Activated T-helper 17 cell treated with anti-CD3 and anti-CD28 coated beads, Interleukin-2, amount 50 U/mL, for 72 hours (primary cell): ENCODE measurements at regions not wholly inside any gene's neighbourhood (a gene's known extent, or its start where the extent isn't known, plus 50 kb on each side); places are given as distances from the start of the nearest gene placed in this dataset.
"Not testable (repeated sequence)": the region's sequence is repeated elsewhere in the genome, so short reads cannot be mapped to it uniquely, and the experiment has no call there.

ENCODE experiments used
- ATAC-seq: fragments of 150-1000 bp; cut with Tn5 transposase; replicated peaks from 2 replicates; pipeline ENCODE4 v1.10.0; 2021; ENCODE audit warnings: mild to moderate bottlenecking, moderate library complexity
- H3K27ac Mint-ChIP-seq: one replicate; pipeline ENCODE4 v1.8.0; 2022; ENCODE audit warnings: mixed read lengths
- H3K27me3 Mint-ChIP-seq: one replicate; pipeline ENCODE4 v1.8.0; 2022; ENCODE audit warnings: mixed read lengths
- H3K36me3 Mint-ChIP-seq: one replicate; pipeline ENCODE4 v1.8.0; 2022; ENCODE audit warnings: low read depth, mild to moderate bottlenecking, mixed read lengths
- H3K4me1 Mint-ChIP-seq: one replicate; pipeline ENCODE4 v1.8.0; 2022; ENCODE audit warnings: mixed read lengths
- H3K4me3 Mint-ChIP-seq: one replicate; pipeline ENCODE4 v1.8.0; 2022; ENCODE audit warnings: mild to moderate bottlenecking, mixed read lengths
- H3K9me3 Mint-ChIP-seq: one replicate; pipeline ENCODE4 v1.8.0; 2022; ENCODE audit warnings: mixed read lengths

GRCh38 chr4:67365661-67366245 lies 179.6 kb downstream of the CENPC start:
- H3K9me3 Mint-ChIP-seq = peaks cover 8% of the 10 kb centered on the region
- ATAC-seq = no peak
- no peak overlapping the region for H3K27ac Mint-ChIP-seq
- no peaks in the 10 kb centered on the region for H3K4me1 Mint-ChIP-seq
- H3K27me3 Mint-ChIP-seq = peaks cover 20% of the 10 kb centered on the region
- no peaks in the 10 kb centered on the region for H3K36me3 Mint-ChIP-seq
- H3K4me3 Mint-ChIP-seq = no peak overlapping the region

DNA sequence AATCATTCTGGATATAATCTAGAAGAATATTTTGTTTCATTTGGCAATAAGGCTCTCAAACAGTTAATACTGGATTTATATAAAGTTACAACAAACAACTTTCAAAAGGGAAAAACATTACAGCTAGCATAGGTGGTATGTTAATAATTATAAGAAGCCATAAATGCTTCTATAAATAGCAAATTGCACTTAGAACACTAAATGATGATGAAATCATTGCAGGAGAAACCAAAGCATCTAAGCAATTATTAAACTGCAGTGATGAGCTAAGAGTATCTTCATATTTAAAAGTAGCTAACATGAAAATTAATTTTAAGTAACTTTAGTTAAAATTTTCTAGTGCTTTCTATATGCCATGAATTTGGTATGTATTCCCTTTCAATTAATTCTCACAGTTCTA lies 189.5 kb downstream of the CENPC start:
- H3K27ac Mint-ChIP-seq = no peak overlapping the region
- ATAC-seq = no peak
- no peak overlapping the region for H3K4me3 Mint-ChIP-seq
- H3K9me3 Mint-ChIP-seq = no peaks in the 10 kb centered on the region
- H3K4me1 Mint-ChIP-seq = no peaks in the 10 kb centered on the region
- no peaks in the 10 kb centered on the region for H3K36me3 Mint-ChIP-seq
- H3K27me3 Mint-ChIP-seq = peaks cover 6% of the 10 kb centered on the region

DNA sequence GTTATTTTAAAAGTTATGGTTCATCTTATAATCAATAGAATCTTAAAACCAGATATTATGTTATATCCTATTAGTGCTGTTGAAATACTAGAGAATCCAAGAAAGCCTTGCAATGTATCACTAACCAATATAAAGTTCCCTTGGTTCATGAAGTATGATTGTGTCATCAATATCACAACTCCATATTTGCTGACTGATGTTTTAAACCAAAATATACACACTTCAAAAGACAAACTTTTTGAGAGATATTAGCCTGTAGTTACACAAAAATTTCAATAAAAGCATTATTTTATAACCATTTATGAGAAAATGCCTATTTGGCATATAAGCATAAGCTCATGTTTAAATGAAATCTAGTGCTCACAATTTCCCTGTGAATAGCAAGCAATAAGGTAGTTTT lies 198.6 kb downstream of the CENPC start:
- no peak overlapping the region for H3K4me3 Mint-ChIP-seq
- ATAC-seq = no peak
- no peak overlapping the region for H3K27ac Mint-ChIP-seq
- H3K4me1 Mint-ChIP-seq = no peaks in the 10 kb centered on the region
- H3K9me3 Mint-ChIP-seq = no peaks in the 10 kb centered on the region
- no peaks in the 10 kb centered on the region for H3K36me3 Mint-ChIP-seq
- H3K27me3 Mint-ChIP-seq = peaks cover 7% of the 10 kb centered on the region

- Mint-ChIP-seq H3K27me3 (peaks cover 10% of the 10 kb centered on the region), H3K4me1 (no peaks in the 10 kb centered on the region), H3K27ac (no peak overlapping the region), H3K36me3 (no peaks in the 10 kb centered on the region), H3K4me3 (no peak overlapping the region), H3K9me3 (no peaks in the 10 kb centered on the region)
- no peak for ATAC-seq
These were observed 200.5 kb downstream of the CENPC start for GRCh38 chr4:67344594-67345380.

DNA sequence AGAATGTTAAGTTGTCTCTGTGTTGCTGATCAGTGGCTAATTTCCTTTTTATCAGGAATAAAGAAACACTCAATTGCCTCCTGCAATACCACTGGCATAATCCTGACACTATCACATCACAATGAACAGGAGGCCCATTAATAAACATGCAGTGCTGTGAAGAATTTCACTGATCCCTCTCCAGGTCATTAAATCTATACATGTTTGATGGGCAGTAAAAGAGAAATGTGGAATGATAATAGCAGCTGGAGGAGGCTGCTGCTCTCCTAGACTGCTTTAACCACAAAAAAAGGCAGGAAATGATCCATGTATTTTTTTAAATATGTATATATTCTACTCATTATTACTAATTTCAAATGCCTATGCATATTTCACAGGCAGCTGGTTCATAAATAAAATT lies 202.1 kb downstream of the CENPC start:
- Mint-ChIP-seq H3K9me3 (no peaks in the 10 kb centered on the region), H3K27ac (no peak overlapping the region), H3K27me3 (peaks cover 14% of the 10 kb centered on the region), H3K4me1 (no peaks in the 10 kb centered on the region), H3K36me3 (no peaks in the 10 kb centered on the region), H3K4me3 (no peak overlapping the region)
- no peak for ATAC-seq

- Mint-ChIP-seq H3K4me3 (no peak overlapping the region), H3K9me3 (no peaks in the 10 kb centered on the region), H3K27me3 (peaks cover 14% of the 10 kb centered on the region), H3K4me1 (no peaks in the 10 kb centered on the region), H3K36me3 (no peaks in the 10 kb centered on the region), H3K27ac (no peak overlapping the region)
- ATAC-seq = no peak
These were observed 203.0 kb downstream of the CENPC start for GRCh38 chr4:67342291-67342690.

DNA sequence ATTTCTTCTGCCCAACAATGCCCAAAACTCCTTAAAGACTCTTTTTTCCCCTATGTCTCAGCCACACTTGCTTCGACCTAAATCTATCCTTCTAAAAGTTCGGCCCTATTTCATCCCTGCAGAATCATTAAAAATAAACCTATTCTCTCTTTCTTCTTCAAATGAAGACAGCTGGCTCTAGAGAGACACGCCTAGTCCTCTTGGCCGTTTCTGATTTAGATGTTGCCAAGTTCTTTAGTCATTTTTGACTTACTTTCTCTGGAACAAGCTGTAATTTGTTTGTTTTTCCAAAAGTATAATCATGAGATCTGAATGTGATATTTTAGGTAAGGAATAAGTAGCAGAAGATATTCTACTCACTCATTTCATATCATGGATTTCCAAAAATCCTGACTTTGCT lies 211.6 kb downstream of the CENPC start:
- ATAC-seq = no peak
- H3K36me3 Mint-ChIP-seq = no peaks in the 10 kb centered on the region
- no peak overlapping the region for H3K4me3 Mint-ChIP-seq
- no peak overlapping the region for H3K27ac Mint-ChIP-seq
- no peaks in the 10 kb centered on the region for H3K9me3 Mint-ChIP-seq
- no peaks in the 10 kb centered on the region for H3K4me1 Mint-ChIP-seq
- H3K27me3 Mint-ChIP-seq = peaks cover 19% of the 10 kb centered on the region

- Mint-ChIP-seq H3K9me3 (no peaks in the 10 kb centered on the region), H3K4me3 (no peak overlapping the region), H3K4me1 (no peaks in the 10 kb centered on the region), H3K27ac (no peak overlapping the region), H3K27me3 (peaks cover 19% of the 10 kb centered on the region), H3K36me3 (no peaks in the 10 kb centered on the region)
- ATAC-seq = no peak
These were observed 212.7 kb downstream of the CENPC start for GRCh38 chr4:67332627-67333026.

- no peak overlapping the region for H3K4me3 Mint-ChIP-seq
- peaks cover 12% of the 10 kb centered on the region for H3K27me3 Mint-ChIP-seq
- no peaks in the 10 kb centered on the region for H3K36me3 Mint-ChIP-seq
- no peak overlapping the region for H3K27ac Mint-ChIP-seq
- no peaks in the 10 kb centered on the region for H3K4me1 Mint-ChIP-seq
- H3K9me3 Mint-ChIP-seq = no peaks in the 10 kb centered on the region
- no peak for ATAC-seq
These were observed 216.9 kb downstream of the CENPC start for GRCh38 chr4:67328393-67328792.

- H3K36me3 Mint-ChIP-seq = no peaks in the 10 kb centered on the region
- no peaks in the 10 kb centered on the region for H3K9me3 Mint-ChIP-seq
- ATAC-seq = no peak
These were observed 217.4 kb downstream of the CENPC start for GRCh38 chr4:67328018-67328278.

GRCh38 chr4:67327245-67328017 lies 217.9 kb downstream of the CENPC start:
- no peak for ATAC-seq
- H3K4me3 Mint-ChIP-seq = no peak overlapping the region
- no peaks in the 10 kb centered on the region for H3K9me3 Mint-ChIP-seq
- no peak overlapping the region for H3K27ac Mint-ChIP-seq
- peaks cover 4% of the 10 kb centered on the region for H3K27me3 Mint-ChIP-seq
- no peaks in the 10 kb centered on the region for H3K36me3 Mint-ChIP-seq
- H3K4me1 Mint-ChIP-seq = no peaks in the 10 kb centered on the region

More at GRCh38 chr4:67328018-67328278, 217.4 kb downstream of the CENPC start:
- Mint-ChIP-seq H3K27me3 (peaks cover 7% of the 10 kb centered on the region), H3K4me3 (no peak overlapping the region), H3K4me1 (no peaks in the 10 kb centered on the region), H3K27ac (no peak overlapping the region)

DNA sequence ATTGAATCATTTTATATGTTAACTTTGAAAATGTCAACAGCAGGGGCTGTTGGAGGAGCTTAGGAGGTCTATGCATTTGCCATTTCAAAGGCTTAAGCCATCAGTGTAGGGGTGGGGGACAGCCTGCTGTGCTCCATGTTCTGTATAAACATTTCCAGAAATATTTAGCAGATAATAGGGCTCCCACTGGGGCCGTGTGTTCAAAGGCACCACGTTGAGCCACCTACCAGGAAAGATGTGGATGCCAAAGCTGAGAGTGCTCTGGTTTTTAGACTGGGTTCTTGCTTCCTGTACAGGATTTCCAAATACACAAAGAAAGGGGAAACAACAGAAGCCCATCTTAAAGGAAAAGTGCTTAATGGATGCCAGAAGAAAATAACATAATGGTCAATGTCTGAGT lies 219.5 kb downstream of the CENPC start:
- Mint-ChIP-seq H3K36me3 (no peaks in the 10 kb centered on the region), H3K9me3 (no peaks in the 10 kb centered on the region), H3K4me1 (no peaks in the 10 kb centered on the region), H3K27me3 (peaks cover 3% of the 10 kb centered on the region), H3K27ac (no peak overlapping the region), H3K4me3 (no peak overlapping the region)
- ATAC-seq = no peak

GRCh38 chr4:67320645-67321044 lies 224.7 kb downstream of the CENPC start:
- Mint-ChIP-seq H3K4me3 (no peak overlapping the region), H3K27ac (no peak overlapping the region), H3K9me3 (no peaks in the 10 kb centered on the region), H3K4me1 (no peaks in the 10 kb centered on the region), H3K36me3 (no peaks in the 10 kb centered on the region), H3K27me3 (no peaks in the 10 kb centered on the region)
- no peak for ATAC-seq

DNA sequence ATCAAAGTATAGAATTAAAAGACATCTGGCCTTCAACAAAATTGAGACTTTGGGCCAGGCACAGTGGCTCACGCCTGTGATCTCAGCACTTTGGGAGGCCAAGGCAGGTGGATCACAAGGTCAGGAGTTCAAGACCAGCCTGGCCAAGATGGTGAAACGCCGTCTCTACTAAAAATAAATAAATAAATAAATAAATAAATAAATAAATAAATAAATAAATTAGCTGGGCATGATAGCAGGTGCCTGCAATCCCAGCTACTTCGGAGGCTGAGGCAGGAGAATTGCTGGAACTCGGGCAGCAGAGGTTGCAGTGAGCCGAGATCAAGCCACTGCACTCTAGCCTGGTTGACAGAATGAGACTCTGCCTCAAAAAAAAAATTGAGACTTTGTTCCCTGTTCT lies 225.7 kb downstream of the CENPC start:
- H3K27ac Mint-ChIP-seq, H3K9me3 Mint-ChIP-seq, H3K27me3 Mint-ChIP-seq: not testable (repeated sequence)

GRCh38 chr4:67300497-67301185 lies 244.7 kb downstream of the CENPC start:
- ATAC-seq, H3K36me3 Mint-ChIP-seq, H3K27me3 Mint-ChIP-seq, H3K9me3 Mint-ChIP-seq, H3K4me1 Mint-ChIP-seq, H3K27ac Mint-ChIP-seq, H3K4me3 Mint-ChIP-seq: not testable (repeated sequence)

More for the DNA sequence above, 225.7 kb downstream of the CENPC start:
- not testable (repeated sequence) for ATAC-seq, H3K4me1 Mint-ChIP-seq, H3K36me3 Mint-ChIP-seq, H3K4me3 Mint-ChIP-seq
